IMR-90 (cell line): ENCODE measurements at regions not wholly inside any gene's neighbourhood (a gene's known extent, or its start where the extent isn't known, plus 50 kb on each side); places are given as distances from the start of the nearest gene placed in this dataset.

Experiments used
- ATAC-seq: fragments of 200-7000 bp; cut with Tn5 transposase; 2 replicates; pipeline ENCODE4 v1.9.1; 2020; ENCODE audit warnings: low read depth, mild to moderate bottlenecking, moderate library complexity
- BruUV-seq: library from RNA; stranded (reverse); fragments of 400-500 nt; replicated peaks from 2 replicates; lab custom pipeline; 2021; lab: Mats Ljungman, UMichigan
- CTCF ChIA-PET: fragments of 300-600 bp; formaldehyde crosslinking; extraction: SDS; loops from one replicate; lab custom pipeline; 2021; ENCODE audit warnings: antibody characterized with exemption; lab: Yijun Ruan, JAX
- POLR2A ChIA-PET: fragments of 300-600 bp; sonication (Branson Sonifier 250); formaldehyde crosslinking; loops from one replicate; lab custom pipeline; 2022; ENCODE audit warnings: antibody characterized with exemption; ENCODE audit not compliant: unreplicated experiment; lab: Charles Lee
- DNase-seq: peaks from one replicate; pipeline ENCODE4 v3.0.0; 2013
- H2AFZ ChIP-seq: replicated peaks from 2 replicates; pipeline ENCODE3; 2013; ENCODE audit warnings: low read length, mild to moderate bottlenecking; ENCODE audit not compliant: poor library complexity
- H2AK5ac ChIP-seq: 2 replicates; pipeline ENCODE4 v1.6.1; 2013; ENCODE audit warnings: low read depth, low read length, inconsistent platforms
- H2AK9ac ChIP-seq: replicated peaks from 2 replicates; pipeline ENCODE3; 2013; ENCODE audit warnings: mild to moderate bottlenecking, low read depth, low read length, moderate library complexity; ENCODE audit not compliant: poor library complexity
- H2BK120ac ChIP-seq: 2 replicates; pipeline ENCODE4 v1.6.1; 2013; ENCODE audit warnings: low read depth, low read length, inconsistent platforms
- H2BK15ac ChIP-seq: 3 replicates; pipeline ENCODE4 v1.6.1; 2013; ENCODE audit warnings: low read depth, low read length, inconsistent platforms
- H2BK20ac ChIP-seq: 2 replicates; pipeline ENCODE4 v1.6.1; 2013; ENCODE audit warnings: low read depth, mild to moderate bottlenecking, inconsistent platforms, low read length, moderate library complexity
- H2BK5ac ChIP-seq: 2 replicates; pipeline ENCODE4 v1.6.1; 2013; ENCODE audit warnings: mild to moderate bottlenecking, low read depth, low read length, inconsistent platforms; ENCODE audit not compliant: poor library complexity, severe bottlenecking
- H3K14ac ChIP-seq: replicated peaks from 2 replicates; pipeline ENCODE4 v1.6.1; 2013; ENCODE audit warnings: low read depth, low read length, inconsistent platforms
- H3K18ac ChIP-seq: 2 replicates; pipeline ENCODE4 v1.6.1; 2013; ENCODE audit warnings: low read depth, low read length, control low read depth
- H3K23ac ChIP-seq: 2 replicates; pipeline ENCODE4 v1.6.1; 2013; ENCODE audit warnings: low read depth, low read length, inconsistent platforms
- H3K27ac ChIP-seq: 2 replicates; pipeline ENCODE4 v1.5.1; 2013; ENCODE audit warnings: mild to moderate bottlenecking, control low read depth, low read length; ENCODE audit not compliant: insufficient read depth
- H3K27me3 ChIP-seq: 2 replicates; pipeline ENCODE4 v1.6.1; 2013; ENCODE audit warnings: low read length; ENCODE audit not compliant: control insufficient read depth, insufficient read depth
- H3K36me3 ChIP-seq: 2 replicates; pipeline ENCODE4 v1.6.1; 2013; ENCODE audit warnings: low read length, mixed read lengths; ENCODE audit not compliant: control insufficient read depth, insufficient read depth
- H3K4ac ChIP-seq: 2 replicates; pipeline ENCODE4 v1.6.1; 2013; ENCODE audit warnings: low read depth, low read length, inconsistent platforms
- H3K4me1 ChIP-seq: 2 replicates; pipeline ENCODE4 v1.6.1; 2013; ENCODE audit warnings: low read length, mixed read lengths; ENCODE audit not compliant: control insufficient read depth, insufficient read depth
- H3K4me2 ChIP-seq: 2 replicates; pipeline ENCODE4 v1.6.1; 2013; ENCODE audit warnings: low read depth, mild to moderate bottlenecking, control low read depth, low read length, moderate library complexity
- H3K4me3 ChIP-seq: 2 replicates; pipeline ENCODE4 v1.5.1; 2013; ENCODE audit warnings: low read depth, mild to moderate bottlenecking, control low read depth, low read length, moderate library complexity; ENCODE audit not compliant: insufficient read depth
- H3K56ac ChIP-seq: 2 replicates; pipeline ENCODE4 v1.6.1; 2013; ENCODE audit warnings: low read length, inconsistent platforms; ENCODE audit not compliant: insufficient read depth; ENCODE audit errors: extremely low read depth
- H3K79me1 ChIP-seq, 2 experiments: 2 replicates each; pipeline ENCODE4 v1.6.1; 2013; ENCODE audit warnings: low read length in 2 of 2, inconsistent platforms in 1 of 2, low read depth in 1 of 2
- H3K9ac ChIP-seq: 2 replicates; pipeline ENCODE4 v1.6.1; 2013; ENCODE audit warnings: low read depth, low read length, control low read depth
- H3K9me1 ChIP-seq: 2 replicates; pipeline ENCODE4 v1.6.1; 2013; ENCODE audit warnings: low read length, inconsistent platforms; ENCODE audit not compliant: insufficient read depth
- H3K9me3 ChIP-seq: 2 replicates; pipeline ENCODE4 v1.6.1; 2013; ENCODE audit warnings: low read length; ENCODE audit not compliant: control insufficient read depth, insufficient read depth
- H4K20me1 ChIP-seq: 2 replicates; pipeline ENCODE4 v1.6.1; 2013; ENCODE audit warnings: low read length, inconsistent platforms; ENCODE audit not compliant: insufficient read depth
- H4K5ac ChIP-seq: 2 replicates; pipeline ENCODE4 v1.6.1; 2013; ENCODE audit warnings: mild to moderate bottlenecking, low read depth, low read length, control low read depth
- H4K8ac ChIP-seq, 2 experiments: 2 replicates each; pipeline ENCODE4 v1.6.1; 2013; ENCODE audit warnings: low read depth in 2 of 2, low read length in 2 of 2, control low read depth in 1 of 2, inconsistent platforms in 1 of 2
- H4K91ac ChIP-seq: 2 replicates; pipeline ENCODE4 v1.6.1; 2013; ENCODE audit warnings: low read depth, low read length, inconsistent platforms; ENCODE audit not compliant: insufficient read depth
- CEBPB ChIP-seq: IDR thresholded peaks from 2 replicates; pipeline ENCODE4 v1.6.1; 2012; ENCODE audit warnings: low read depth, low read length, improper control_type of control experiment
- ELK1 ChIP-seq: fragments of 150-350 bp; IDR thresholded peaks from 2 replicates; pipeline ENCODE4 v1.6.1; 2016; ENCODE audit warnings: low read depth, mild to moderate bottlenecking, low read length, moderate library complexity, borderline replicate concordance
- WGBS, 2 experiments: methylation state at CpG; one replicate each; pipeline versions ENCODE4 v1.1.5 to v1.1.7; 2013; ENCODE audit warnings: missing lambda C conversion rate in 2 of 2; ENCODE audit not compliant: insufficient read length in 1 of 2; ENCODE audit errors: extremely low coverage in 2 of 2; 5-methylcytosine and 5-hydroxymethylcytosine counted together
- dilution Hi-C: fragments of 300-500 bp; cut with HindIII; formaldehyde crosslinking; loops from one replicate; pipeline ENCODE4 v1.14.3; 2018; ENCODE audit warnings: low sequenced_read_pairs; ENCODE audit not compliant: unreplicated experiment
- in situ Hi-C: fragments of 300-500 bp; cut with MboI; formaldehyde crosslinking; loops from 3 replicates; pipeline ENCODE4 v1.14.3; 2019; ENCODE audit warnings: low sequenced_read_pairs, inconsistent platforms, mixed read lengths
- intact Hi-C: fragments of 100-400 bp; cut with micrococcal nuclease; formaldehyde crosslinking; loops from 2 replicates; pipeline ENCODE4 v1.10.0; 2022

- Histone ChIP-seq H3K9me1 (no peaks in the 10 kb centered on the region), H4K5ac (no peak overlapping the region), H3K79me1 (no peaks in the 10 kb centered on the region), H3K23ac (no peak overlapping the region), H3K4me3 (no peak overlapping the region), H2AFZ (no peak overlapping the region), H2BK20ac (no peak overlapping the region), H2AK5ac (no peak overlapping the region), H3K4me1 (no peaks in the 10 kb centered on the region), H4K8ac (no peak overlapping the region), H2BK120ac (no peak overlapping the region), H3K4ac (no peak overlapping the region), H2AK9ac (no peak overlapping the region), H3K14ac (no peak overlapping the region), H3K9ac (no peak overlapping the region), H3K36me3 (no peaks in the 10 kb centered on the region), H3K27ac (no peak overlapping the region), H3K18ac (no peak overlapping the region), H3K27me3 (no peaks in the 10 kb centered on the region), H4K20me1 (no peaks in the 10 kb centered on the region), H4K91ac (no peak overlapping the region), H3K56ac (no peak overlapping the region), H2BK5ac (no peak overlapping the region), H3K4me2 (no peak overlapping the region), H3K9me3 (no peaks in the 10 kb centered on the region), H2BK15ac (no peak overlapping the region)
- WGBS, 2 experiments: 33% methylated on average over 1 of the region's 5 CpGs; no CpG with 5 or more reads in 1 of the 2 experiments
- dilution Hi-C loops: no loop called here
- ChIA-PET POLR2A (no interaction called here), CTCF (no interaction called here)
- TF ChIP-seq CEBPB (no peak), ELK1 (no peak)
- DNase-seq: no peak
- in situ Hi-C loops: no loop called here
- no peak for ATAC-seq
- BruUV-seq: no TSS peak
- intact Hi-C loops: no loop called here
Measured at GRCh38 chr6:97775012-97775411, 492.0 kb upstream of the MMS22L start.
